SU-DHL-6 (cell line): ENCODE measurements at regions not wholly inside any gene's neighbourhood (a gene's known extent, or its start where the extent isn't known, plus 50 kb on each side); places are given as distances from the start of the nearest gene placed in this dataset.
"Not testable (repeated sequence)": the region's sequence is repeated elsewhere in the genome, so short reads cannot be mapped to it uniquely, and the experiment has no call there.

Experiments used
- H2AFZ ChIP-seq: fragments of 200-600 bp; sonication (generic); 2 replicates; pipeline ENCODE4 v1.6.1; 2014; ENCODE audit warnings: low read depth, mild to moderate bottlenecking, moderate library complexity, mixed read lengths, antibody characterized with exemption, low read length; ENCODE audit not compliant: severe bottlenecking
- H3F3A ChIP-seq: fragments of 200-600 bp; shearing (Covaris generic); 2 replicates; pipeline ENCODE4 v1.6.0; 2016; ENCODE audit warnings: antibody characterized with exemption, mild to moderate bottlenecking; ENCODE audit not compliant: insufficient read depth
- H3K27ac ChIP-seq: fragments of 200-600 bp; sonication (generic); 2 replicates; pipeline ENCODE4 v1.5.1; 2016; ENCODE audit warnings: low read depth, mild to moderate bottlenecking, low read length, moderate library complexity, mixed read lengths
- H3K27me3 ChIP-seq: fragments of 200-600 bp; sonication (generic), shearing (Covaris generic); 2 replicates; pipeline ENCODE4 v1.6.0; 2014; ENCODE audit warnings: mild to moderate bottlenecking, low read length
- H3K36me3 ChIP-seq: fragments of 200-600 bp; sonication (generic); 2 replicates; pipeline ENCODE4 v1.6.1; 2014; ENCODE audit warnings: mild to moderate bottlenecking, low read length, mixed read lengths
- H3K4me2 ChIP-seq: fragments of 300-600, 200-600 bp; shearing (Covaris generic), sonication (generic); 2 replicates; pipeline ENCODE4 v1.6.0; 2014; ENCODE audit warnings: low read length, low read depth, mild to moderate bottlenecking; ENCODE audit not compliant: poor library complexity, severe bottlenecking
- H3K4me3 ChIP-seq: fragments of 200-600 bp; sonication (generic); 2 replicates; pipeline ENCODE4 v1.5.1; 2014; ENCODE audit warnings: antibody characterized with exemption, low read length, mild to moderate bottlenecking, mixed read lengths; ENCODE audit not compliant: insufficient read depth, poor library complexity, severe bottlenecking
- H3K79me2 ChIP-seq: fragments of 200-600 bp; sonication (generic); 2 replicates; pipeline ENCODE4 v1.6.1; 2014; ENCODE audit warnings: mild to moderate bottlenecking, low read length, moderate library complexity; ENCODE audit not compliant: insufficient read depth
- H3K9ac ChIP-seq: fragments of 200-600 bp; sonication (generic); 2 replicates; pipeline ENCODE4 v1.7.0; 2014; ENCODE audit warnings: mild to moderate bottlenecking, low read length
- H3K9me2 ChIP-seq: fragments of 200-600 bp; sonication (generic); replicated peaks from 2 replicates; pipeline ENCODE4 v1.6.1; 2014; ENCODE audit warnings: low read length; ENCODE audit not compliant: insufficient read depth
- H3K9me3 ChIP-seq: fragments of 200-600 bp; sonication (generic); 2 replicates; pipeline ENCODE4 v1.6.1; 2014; ENCODE audit warnings: low read length, mixed read lengths; ENCODE audit not compliant: insufficient read depth
- H4K20me1 ChIP-seq: fragments of 200-600 bp; sonication (generic); 2 replicates; pipeline ENCODE4 v1.6.1; 2014; ENCODE audit warnings: low read depth, mild to moderate bottlenecking, antibody characterized with exemption, low read length, moderate library complexity, mixed read lengths
- CTCF ChIP-seq: fragments of 200-600 bp; sonication (generic); IDR thresholded peaks from one replicate; pipeline ENCODE4 v1.5.1; 2017; ENCODE audit warnings: antibody characterized with exemption, mild to moderate bottlenecking, low read length, moderate library complexity; ENCODE audit not compliant: insufficient read depth, poor library complexity, severe bottlenecking
- EZH2phosphoT487 ChIP-seq: fragments of 200-600 bp; sonication (generic), shearing (Covaris generic); conservative IDR thresholded peaks from 2 replicates; pipeline ENCODE4 v1.6.1; 2018; ENCODE audit warnings: mild to moderate bottlenecking, antibody characterized with exemption, low read length, moderate library complexity, mixed read lengths

- Histone ChIP-seq H3K4me2 (no peak overlapping the region), H3K4me3 (no peak overlapping the region), H3K36me3 (no peaks in the 10 kb centered on the region), H3K9ac (no peak overlapping the region), H3K9me2 (no peaks in the 10 kb centered on the region), H3K79me2 (no peaks in the 10 kb centered on the region), H3K27ac (no peak overlapping the region), H3K9me3 (no peaks in the 10 kb centered on the region), H3F3A (no peaks in the 10 kb centered on the region), H4K20me1 (no peaks in the 10 kb centered on the region), H3K27me3 (no peaks in the 10 kb centered on the region), H2AFZ (no peak overlapping the region)
- TF ChIP-seq EZH2phosphoT487 (no peak), CTCF (no peak)
These were observed 174.8 kb downstream of the LACC1 start for GRCh38 chr13:44054525-44054924.

GRCh38 chr13:44055681-44056080 is 176.0 kb downstream of the LACC1 start:
- H3K4me3 ChIP-seq, H3K4me2 ChIP-seq, H3K79me2 ChIP-seq, H3F3A ChIP-seq, H3K36me3 ChIP-seq, H3K27ac ChIP-seq, H2AFZ ChIP-seq, H4K20me1 ChIP-seq, H3K27me3 ChIP-seq, H3K9me3 ChIP-seq, H3K9ac ChIP-seq, H3K9me2 ChIP-seq: not testable (repeated sequence)

GRCh38 chr13:44058067-44058466 is 178.4 kb downstream of the LACC1 start:
- Histone ChIP-seq H3K4me3 (no peak overlapping the region), H3K27ac (no peak overlapping the region), H3K9me3 (no peaks in the 10 kb centered on the region), H3K4me2 (no peak overlapping the region), H3K79me2 (no peaks in the 10 kb centered on the region), H3K27me3 (no peaks in the 10 kb centered on the region), H3F3A (no peaks in the 10 kb centered on the region), H4K20me1 (no peaks in the 10 kb centered on the region), H3K9me2 (no peaks in the 10 kb centered on the region), H3K36me3 (no peaks in the 10 kb centered on the region), H3K9ac (no peak overlapping the region), H2AFZ (no peak overlapping the region)
- TF ChIP-seq EZH2phosphoT487 (no peak), CTCF (no peak)

GRCh38 chr13:44058624-44059215 is 179.0 kb downstream of the LACC1 start:
- H3K4me2 ChIP-seq, result no peak overlapping the region
- no peaks in the 10 kb centered on the region for H3K9me2 ChIP-seq
- no peaks in the 10 kb centered on the region for H3K9me3 ChIP-seq
- no peak overlapping the region for H3K9ac ChIP-seq
- H3K36me3 ChIP-seq, result no peaks in the 10 kb centered on the region
- no peak overlapping the region for H3K4me3 ChIP-seq
- no peak overlapping the region for H2AFZ ChIP-seq
- TF ChIP-seq CTCF (no peak), EZH2phosphoT487 (no peak)
- no peaks in the 10 kb centered on the region for H3K27me3 ChIP-seq
- no peaks in the 10 kb centered on the region for H3F3A ChIP-seq
- no peaks in the 10 kb centered on the region for H3K79me2 ChIP-seq
- H3K27ac ChIP-seq, result no peak overlapping the region
- H4K20me1 ChIP-seq, result no peaks in the 10 kb centered on the region
